Retinal pigment epithelial cell (primary cell): ENCODE measurements at regions not wholly inside any gene's neighbourhood (a gene's known extent, or its start where the extent isn't known, plus 50 kb on each side); places are given as distances from the start of the nearest gene placed in this dataset.
A peak's percentile ranks its signal among the peaks of the same experiment; 100 is the strongest.

Experiments
- DNase-seq: peaks from one replicate; pipeline ENCODE4 v3.0.0-alpha.2; 2010; ENCODE audit warnings: low read depth
- H3K4me3 ChIP-seq: 2 replicates; pipeline ENCODE4 v1.5.1; 2011; ENCODE audit warnings: mild to moderate bottlenecking, low read length, control low read depth, moderate library complexity
- TF ChIP-seq, protein P1 (sequence below): conservative IDR thresholded peaks from 2 replicates; pipeline ENCODE4 v1.5.1; 2011; ENCODE audit warnings: low read depth, low read length, control low read depth, inconsistent platforms

DNA sequence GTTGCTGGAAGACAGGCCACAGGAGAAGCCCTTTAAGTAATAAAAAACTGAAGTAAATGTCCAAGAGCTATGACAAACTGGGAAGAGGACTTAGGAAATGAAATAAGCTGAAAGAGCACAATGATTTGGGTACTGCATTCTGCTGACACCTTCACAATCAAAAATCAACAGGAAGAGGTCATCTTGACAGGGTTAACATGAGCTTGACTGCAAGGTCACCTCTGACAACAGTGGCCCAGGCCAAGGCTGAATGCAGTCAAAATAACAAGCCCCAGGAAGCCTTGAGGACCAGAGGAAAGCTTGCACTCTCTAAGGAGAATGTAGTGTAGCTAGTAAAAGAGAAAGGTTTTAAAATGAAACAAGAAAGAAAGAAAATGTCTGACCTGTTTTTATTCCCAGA lies 179.3 kb downstream of the SEC16B start:
- DNase-seq = no peak
- TF ChIP-seq, protein P1, sequence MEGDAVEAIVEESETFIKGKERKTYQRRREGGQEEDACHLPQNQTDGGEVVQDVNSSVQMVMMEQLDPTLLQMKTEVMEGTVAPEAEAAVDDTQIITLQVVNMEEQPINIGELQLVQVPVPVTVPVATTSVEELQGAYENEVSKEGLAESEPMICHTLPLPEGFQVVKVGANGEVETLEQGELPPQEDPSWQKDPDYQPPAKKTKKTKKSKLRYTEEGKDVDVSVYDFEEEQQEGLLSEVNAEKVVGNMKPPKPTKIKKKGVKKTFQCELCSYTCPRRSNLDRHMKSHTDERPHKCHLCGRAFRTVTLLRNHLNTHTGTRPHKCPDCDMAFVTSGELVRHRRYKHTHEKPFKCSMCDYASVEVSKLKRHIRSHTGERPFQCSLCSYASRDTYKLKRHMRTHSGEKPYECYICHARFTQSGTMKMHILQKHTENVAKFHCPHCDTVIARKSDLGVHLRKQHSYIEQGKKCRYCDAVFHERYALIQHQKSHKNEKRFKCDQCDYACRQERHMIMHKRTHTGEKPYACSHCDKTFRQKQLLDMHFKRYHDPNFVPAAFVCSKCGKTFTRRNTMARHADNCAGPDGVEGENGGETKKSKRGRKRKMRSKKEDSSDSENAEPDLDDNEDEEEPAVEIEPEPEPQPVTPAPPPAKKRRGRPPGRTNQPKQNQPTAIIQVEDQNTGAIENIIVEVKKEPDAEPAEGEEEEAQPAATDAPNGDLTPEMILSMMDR = no peak
- H3K4me3 ChIP-seq = no peak overlapping the region

DNA sequence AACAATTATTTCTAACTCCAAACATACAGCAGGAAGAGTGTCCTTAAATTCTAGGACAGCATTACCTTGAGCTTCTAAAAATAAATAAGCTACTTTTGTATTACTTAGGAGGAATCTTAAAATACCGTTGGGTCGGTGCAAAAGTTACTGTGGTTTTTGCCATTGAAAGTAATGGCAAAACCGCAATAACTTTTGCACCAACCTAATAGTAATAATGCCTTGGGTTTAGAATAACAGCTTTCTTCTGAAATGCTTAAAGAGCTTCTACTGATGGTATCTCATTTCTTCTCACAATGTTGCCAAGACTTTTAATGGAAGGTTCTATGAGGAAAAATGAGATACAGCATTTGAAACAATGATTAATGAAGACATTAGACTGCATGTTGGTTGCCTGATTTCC lies 179.9 kb downstream of the SEC16B start:
- DNase-seq = no peak
- H3K4me3 ChIP-seq = no peak overlapping the region
- TF ChIP-seq, protein P1 = no peak

DNA sequence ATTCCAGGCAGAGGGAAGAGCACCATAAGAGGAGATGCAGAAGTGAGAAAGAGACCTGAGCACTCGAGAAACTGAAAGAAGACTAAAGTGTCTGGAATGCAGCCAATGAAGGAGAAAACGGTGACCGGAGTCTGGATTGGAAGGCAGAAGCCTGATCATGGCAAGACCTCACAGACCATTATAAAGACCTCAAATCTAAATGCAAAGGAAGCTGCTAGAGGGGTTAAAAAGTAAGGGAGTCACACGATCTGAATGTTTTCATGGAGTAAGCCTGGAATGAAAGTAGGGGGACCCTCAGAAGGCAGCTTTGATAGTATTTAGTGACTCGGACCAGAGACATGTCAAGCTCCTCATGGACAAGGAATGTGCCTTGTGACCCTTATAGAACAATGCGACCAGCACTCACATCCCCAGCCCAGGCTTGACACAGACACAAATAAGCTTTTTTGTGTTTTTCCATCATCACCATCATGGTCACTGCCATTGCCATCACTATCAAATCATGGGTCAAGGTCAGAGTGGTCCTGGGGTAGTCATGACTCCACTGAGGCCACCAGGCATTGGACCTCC lies 183.6 kb downstream of the SEC16B start:
- H3K4me3 ChIP-seq = no peak overlapping the region
- TF ChIP-seq, protein P1 = no peak
- DNase-seq = no peak

DNA sequence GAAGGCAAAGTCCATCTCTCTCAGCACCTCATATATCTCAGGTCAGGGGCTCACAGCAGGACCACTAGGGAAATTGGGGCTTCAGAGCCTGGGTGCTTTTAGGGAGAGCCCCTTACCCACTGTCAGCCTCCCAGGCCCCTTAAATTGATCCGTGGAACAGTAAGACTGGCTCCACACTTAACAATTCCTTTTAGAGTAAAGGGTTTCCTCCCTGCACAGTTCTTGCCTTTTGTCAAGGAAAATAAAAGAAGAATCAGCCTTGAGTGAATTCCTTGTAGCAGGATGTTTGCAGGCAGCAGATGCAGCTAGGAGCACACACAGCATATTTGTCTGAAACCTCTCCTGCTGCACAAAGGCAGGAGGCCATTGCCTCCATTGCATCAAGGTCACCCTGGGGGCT lies 184.9 kb downstream of the SEC16B start:
- H3K4me3 ChIP-seq = no peak overlapping the region
- TF ChIP-seq, protein P1 = no peak
- no peak for DNase-seq

DNA sequence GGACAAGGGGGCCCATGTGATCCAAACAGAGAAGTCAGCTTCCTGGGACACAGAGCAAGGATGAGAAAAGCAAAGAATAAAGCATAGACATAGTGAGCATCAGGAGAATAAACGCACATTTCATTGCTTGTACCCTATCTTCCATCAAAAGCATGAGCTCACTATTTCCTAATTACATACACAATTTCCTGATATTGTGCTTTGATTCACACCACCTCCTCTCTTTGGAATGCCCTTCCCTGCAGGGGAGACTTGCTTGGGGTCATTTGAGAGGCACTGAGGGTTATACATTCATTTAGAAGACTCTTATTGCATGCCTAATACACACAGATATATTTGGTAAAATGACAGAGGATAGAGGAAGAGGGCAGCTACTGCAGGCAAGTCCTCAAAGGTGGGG lies 185.4 kb downstream of the SEC16B start:
- TF ChIP-seq, protein P1 = no peak
- no peak overlapping the region for H3K4me3 ChIP-seq

DNA sequence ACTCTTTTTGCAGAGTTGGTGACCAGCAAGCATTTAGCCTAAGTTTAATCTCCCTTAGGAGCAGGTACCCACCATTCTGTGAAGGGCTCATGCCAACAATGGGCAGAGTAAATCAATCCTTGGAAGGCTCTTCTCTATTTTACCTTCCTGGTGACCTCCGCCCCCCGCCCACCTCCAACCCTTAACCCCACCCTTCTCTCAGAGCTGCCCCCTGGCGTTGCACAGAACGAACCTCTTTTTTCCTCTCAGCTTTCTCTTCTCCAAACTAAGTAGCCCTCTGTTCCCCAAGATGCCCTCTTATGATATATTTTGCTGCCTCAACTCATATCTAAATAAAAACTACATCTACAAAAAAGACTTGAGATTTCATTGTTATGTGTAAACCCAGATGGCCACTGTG lies 186.8 kb downstream of the SEC16B start:
- no peak for DNase-seq
- TF ChIP-seq, protein P1 = no peak
- no peak overlapping the region for H3K4me3 ChIP-seq

More for the DNA sequence above, 185.4 kb downstream of the SEC16B start:
- no peak for DNase-seq

DNA sequence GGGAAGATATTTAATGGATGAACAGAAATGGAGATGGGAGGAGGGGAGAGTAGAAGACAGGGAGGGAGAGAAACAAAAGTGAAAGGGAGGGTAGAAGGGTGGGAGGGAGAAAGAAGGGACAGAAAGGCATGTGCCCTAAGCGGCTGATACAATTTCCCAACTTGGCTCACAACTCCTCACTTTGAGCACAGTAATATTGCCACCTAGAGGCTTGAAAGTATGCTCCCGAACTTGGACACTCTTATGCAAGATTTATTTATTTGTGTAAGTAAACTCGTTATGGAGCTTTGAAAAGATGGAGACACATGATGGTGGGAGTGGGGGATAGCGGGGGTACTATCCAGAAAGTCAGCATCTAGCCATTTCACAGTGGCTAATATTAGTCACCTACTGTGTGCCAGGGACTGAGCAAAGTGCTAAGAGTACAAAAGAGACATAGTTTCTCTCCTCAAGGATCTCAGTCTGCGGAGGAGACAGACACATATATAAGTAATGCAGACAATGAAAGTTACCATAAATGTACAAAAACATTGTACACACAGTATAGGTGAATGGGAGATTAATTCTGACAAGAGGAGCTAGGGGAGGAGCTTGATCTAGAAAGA lies 189.7 kb downstream of the SEC16B start:
- peak; percentile 11 for DNase-seq
- no peak overlapping the region for H3K4me3 ChIP-seq
- TF ChIP-seq, protein P1 = peak; percentile 70
